ENCODE measurements at regions not wholly inside any gene's neighbourhood (a gene's known extent, or its start where the extent isn't known, plus 50 kb on each side); places are given as distances from the start of the nearest gene placed in this dataset.

GRCh38 chr1:106517224-106517623, 539.2 kb upstream of the PRMT6 start:
- DNase-seq, result no peak

GRCh38 chr1:106523497-106523896, 533.0 kb upstream of the PRMT6 start:
- no peak for DNase-seq

GRCh38 chr1:106524631-106525030, 531.8 kb upstream of the PRMT6 start:
- no peak for DNase-seq

- DNase-seq, result no peak
Observed at GRCh38 chr1:106526650-106527049, 529.8 kb upstream of the PRMT6 start.

- peak; percentile 47 for DNase-seq
Observed at GRCh38 chr1:106534612-106535011, 521.9 kb upstream of the PRMT6 start.

- DNase-seq, result no peak
Observed at GRCh38 chr1:106536741-106537140, 519.7 kb upstream of the PRMT6 start.

- DNase-seq, result no peak
Observed at GRCh38 chr1:106548726-106549125, 507.7 kb upstream of the PRMT6 start.

GRCh38 chr1:106554294-106554693, 502.2 kb upstream of the PRMT6 start:
- DNase-seq, result no peak

- DNase-seq, result peak; percentile 41
Observed at GRCh38 chr1:106555571-106555970, 500.9 kb upstream of the PRMT6 start.

GRCh38 chr1:106564192-106564591, 492.3 kb upstream of the PRMT6 start:
- DNase-seq, result peak; percentile 20

GRCh38 chr1:106568201-106568974, 488.1 kb upstream of the PRMT6 start:
- DNase-seq, result peak; percentile 10

- DNase-seq, result no peak
Observed at GRCh38 chr1:106571109-106571508, 485.4 kb upstream of the PRMT6 start.

GRCh38 chr1:106584107-106584506, 472.4 kb upstream of the PRMT6 start:
- no peak for DNase-seq

- no peak for DNase-seq
Observed at GRCh38 chr1:106584676-106585075, 471.8 kb upstream of the PRMT6 start.

- DNase-seq, result no peak
Observed at GRCh38 chr1:106600626-106601025, 455.8 kb upstream of the PRMT6 start.

- DNase-seq, result no peak
Observed at GRCh38 chr1:106603616-106604015, 452.9 kb upstream of the PRMT6 start.

GRCh38 chr1:106608841-106609240, 447.6 kb upstream of the PRMT6 start:
- DNase-seq, result no peak

- DNase-seq, result no peak
Observed at GRCh38 chr1:106613068-106613467, 443.4 kb upstream of the PRMT6 start.

GRCh38 chr1:106613861-106614260, 442.6 kb upstream of the PRMT6 start:
- DNase-seq, result no peak

- DNase-seq, result no peak
Observed at GRCh38 chr1:106615473-106615872, 441.0 kb upstream of the PRMT6 start.

- DNase-seq, result no peak
Observed at GRCh38 chr1:106619080-106619826, 437.2 kb upstream of the PRMT6 start.

- no peak for DNase-seq
Observed at GRCh38 chr1:106619827-106620134, 436.7 kb upstream of the PRMT6 start.

- DNase-seq, result peak; percentile 9
Observed at GRCh38 chr1:106620521-106620954, 435.9 kb upstream of the PRMT6 start.

- DNase-seq, result peak; percentile 29
Observed at GRCh38 chr1:106621853-106622252, 434.6 kb upstream of the PRMT6 start.

GRCh38 chr1:106637566-106637965, 418.9 kb upstream of the PRMT6 start:
- no peak for DNase-seq

All from DMS53 (cell line).